Activated naive CD8-positive, alpha-beta T cell treated with anti-CD3 and anti-CD28 coated beads, Interleukin-2, amount 50 U/mL, for 16 hours (primary cell): ENCODE measurements at regions not wholly inside any gene's neighbourhood (a gene's known extent, or its start where the extent isn't known, plus 50 kb on each side); places are given as distances from the start of the nearest gene placed in this dataset.

Experiments
- DNase-seq: peaks from one replicate; pipeline ENCODE4 v3.0.0-alpha.2; 2020; ENCODE audit warnings: low read depth, low spot score

GRCh38 chr12:4026020-4026358 is 152.8 kb upstream of the PARP11 start:
- no peak for DNase-seq

DNA sequence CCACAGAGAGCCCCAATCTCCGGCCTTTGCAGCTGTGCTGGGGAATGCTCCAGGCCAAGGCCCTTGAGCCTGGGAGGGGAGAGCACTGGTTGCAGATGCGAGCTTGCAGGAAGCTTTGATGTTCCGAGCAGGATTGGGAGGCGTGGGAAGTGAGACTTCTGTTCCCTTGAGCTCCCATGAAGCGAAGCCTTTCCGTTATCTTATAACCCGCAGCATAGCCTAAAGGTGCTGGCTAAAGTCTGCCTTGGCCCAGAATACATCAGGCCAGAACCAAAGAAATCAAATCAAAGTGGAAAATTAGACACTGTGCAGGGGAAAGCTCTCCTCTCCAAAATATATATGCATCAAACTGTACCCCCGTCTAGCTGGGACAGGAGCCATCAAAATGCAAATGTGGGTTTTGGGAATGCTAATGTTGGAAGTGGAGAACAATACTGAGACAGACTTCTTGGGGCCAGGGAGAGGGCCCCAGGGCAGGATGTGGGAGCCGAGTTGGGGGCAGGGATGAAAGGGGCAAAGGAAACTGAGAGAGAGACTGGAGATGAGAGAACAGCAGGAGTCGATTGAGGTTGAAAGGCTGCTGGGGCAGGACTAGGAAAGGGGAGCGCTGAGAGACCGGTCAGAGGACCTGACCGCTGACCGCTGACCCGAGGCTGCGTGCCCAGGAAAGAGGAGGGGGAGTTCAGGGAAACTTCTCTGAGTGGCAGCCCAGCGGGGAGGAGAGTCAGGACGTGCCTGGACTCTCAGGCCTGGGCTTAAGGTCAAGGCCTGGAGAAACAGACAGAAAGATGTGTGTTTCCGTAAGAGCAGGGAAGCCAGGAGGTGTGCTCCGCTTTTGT is 152.2 kb upstream of the PARP11 start:
- no peak for DNase-seq

DNA sequence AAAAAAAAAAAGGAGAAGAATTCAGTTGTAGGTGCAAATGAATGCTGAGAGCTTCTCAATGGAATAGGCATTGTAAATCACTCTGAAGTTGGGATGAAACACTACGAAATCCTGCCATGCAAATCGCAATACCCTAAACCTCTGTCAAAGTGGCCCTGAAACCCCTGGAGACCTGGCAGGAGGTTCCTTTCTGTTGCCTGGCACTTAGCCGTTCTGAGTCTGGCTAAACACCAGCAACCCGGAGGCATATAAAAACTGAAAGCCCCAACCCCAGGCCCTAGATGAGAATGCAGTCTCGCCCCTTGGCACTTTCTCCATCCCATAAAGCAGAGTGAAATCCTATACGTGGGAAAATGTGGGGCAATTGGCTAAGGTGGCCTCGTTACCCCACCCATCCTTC is 151.5 kb upstream of the PARP11 start:
- DNase-seq = no peak

- DNase-seq = no peak
Observed at GRCh38 chr12:4015225-4016091, 142.3 kb upstream of the PARP11 start.

DNA sequence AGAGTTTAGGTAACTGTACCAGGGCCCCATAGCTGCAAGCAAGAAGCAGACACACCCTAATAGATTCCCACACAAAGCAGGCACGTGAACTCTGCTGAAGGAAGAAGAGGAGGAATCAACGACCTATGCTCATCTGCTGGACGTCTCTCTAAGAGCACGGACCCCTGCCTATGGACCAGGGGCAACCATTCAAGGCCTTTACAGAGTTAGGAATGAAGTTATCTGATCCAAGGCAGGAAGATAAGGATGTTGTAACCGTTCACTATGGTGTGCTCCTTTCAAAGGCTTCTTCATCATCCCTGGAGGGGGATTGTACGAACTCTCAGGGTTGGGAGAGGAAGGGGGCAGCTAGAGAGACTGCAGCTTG is 141.6 kb upstream of the PARP11 start:
- DNase-seq = no peak

DNA sequence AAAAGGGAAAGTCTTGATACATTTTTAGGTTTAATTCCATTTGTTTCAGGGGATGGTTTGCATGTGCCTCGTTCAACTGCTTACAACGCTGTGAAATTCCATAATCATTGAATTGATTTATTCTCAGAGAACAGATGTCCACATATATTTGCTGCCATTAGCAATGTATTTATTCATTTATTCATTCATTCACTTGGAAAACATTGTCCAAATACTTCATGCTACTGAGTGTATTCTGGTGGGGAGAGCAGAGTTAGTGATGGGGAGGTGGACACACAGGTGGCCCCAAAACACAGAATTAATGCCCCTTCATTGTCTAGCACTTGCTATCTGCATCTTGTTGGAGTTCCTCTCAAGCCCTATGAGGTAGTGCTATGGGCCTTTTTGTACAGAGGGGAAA is 141.2 kb upstream of the PARP11 start:
- no peak for DNase-seq

GRCh38 chr12:4012977-4013968 is 140.1 kb upstream of the PARP11 start:
- no peak for DNase-seq

- no peak for DNase-seq
Observed at GRCh38 chr12:4012073-4012472, 138.9 kb upstream of the PARP11 start.

DNA sequence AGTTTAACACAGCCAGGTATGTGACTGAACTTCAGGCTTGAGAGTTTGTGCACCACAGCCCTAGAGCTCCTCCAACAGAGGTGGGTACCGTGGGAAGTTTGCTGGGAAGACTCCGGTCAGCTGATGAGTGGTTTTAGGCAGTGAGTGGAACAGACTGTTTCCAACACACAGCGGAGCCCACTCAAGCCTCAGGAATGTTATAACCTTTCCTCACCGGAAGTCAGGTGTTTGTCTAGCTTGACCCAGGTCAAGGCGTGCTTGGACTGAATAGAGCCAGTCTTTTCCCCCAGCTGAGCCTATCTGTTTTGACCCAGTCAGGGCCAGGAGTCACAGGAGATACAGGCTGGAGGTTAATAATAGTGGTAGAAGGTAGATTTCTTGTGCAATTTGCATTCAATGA is 138.4 kb upstream of the PARP11 start:
- DNase-seq = no peak

- DNase-seq = no peak
Observed at GRCh38 chr12:4009979-4010704, 136.9 kb upstream of the PARP11 start.

GRCh38 chr12:4006743-4007142 is 133.5 kb upstream of the PARP11 start:
- no peak for DNase-seq

DNA sequence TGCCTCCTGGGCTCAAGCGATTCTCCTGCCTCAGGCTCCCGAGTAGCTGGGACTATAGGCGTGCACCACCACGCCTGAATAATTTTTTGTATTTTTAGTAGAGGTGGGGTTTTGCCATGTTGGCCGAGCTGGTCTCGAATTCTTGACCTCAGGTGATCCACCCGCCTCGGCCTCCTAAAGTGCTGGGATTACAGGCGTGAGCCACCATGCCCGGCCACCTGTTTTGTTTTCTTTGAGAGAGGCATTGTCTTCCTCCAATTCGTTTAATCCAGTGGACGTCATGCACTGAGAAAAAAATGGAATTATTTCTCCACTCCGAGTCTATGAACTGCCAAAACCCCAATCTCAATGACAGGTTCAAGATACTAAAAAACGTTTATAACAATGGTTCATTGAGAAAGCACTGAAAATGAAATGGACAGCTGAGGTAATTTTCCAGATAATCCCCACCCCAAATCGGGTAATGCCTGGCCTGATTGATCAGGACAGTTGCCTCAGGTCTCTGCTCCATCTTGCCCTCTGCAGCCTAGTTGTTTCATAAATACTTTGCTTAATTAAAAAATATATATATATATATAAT is 132.7 kb upstream of the PARP11 start:
- no peak for DNase-seq

- DNase-seq = no peak
Observed at GRCh38 chr12:4003576-4003975, 130.4 kb upstream of the PARP11 start.

DNA sequence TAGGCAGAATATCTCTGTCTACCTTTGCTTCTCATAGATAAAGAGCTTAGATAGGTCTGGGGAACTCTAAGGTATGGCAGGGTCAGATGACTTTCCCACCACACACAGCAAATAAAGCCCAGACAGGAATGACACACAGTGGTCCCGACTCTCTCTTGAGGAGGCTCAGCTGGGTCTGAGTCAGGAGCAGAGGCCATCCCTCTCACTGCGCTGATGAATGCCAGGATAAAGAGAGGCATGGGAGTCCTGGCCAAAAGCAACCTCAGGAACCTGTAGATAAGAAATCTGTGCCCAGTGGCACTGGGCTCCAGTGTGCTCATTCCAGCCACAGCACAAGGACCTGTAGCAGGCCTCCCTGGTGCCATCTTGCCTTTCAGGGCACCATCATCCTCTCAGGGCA is 129.4 kb upstream of the PARP11 start:
- no peak for DNase-seq

DNA sequence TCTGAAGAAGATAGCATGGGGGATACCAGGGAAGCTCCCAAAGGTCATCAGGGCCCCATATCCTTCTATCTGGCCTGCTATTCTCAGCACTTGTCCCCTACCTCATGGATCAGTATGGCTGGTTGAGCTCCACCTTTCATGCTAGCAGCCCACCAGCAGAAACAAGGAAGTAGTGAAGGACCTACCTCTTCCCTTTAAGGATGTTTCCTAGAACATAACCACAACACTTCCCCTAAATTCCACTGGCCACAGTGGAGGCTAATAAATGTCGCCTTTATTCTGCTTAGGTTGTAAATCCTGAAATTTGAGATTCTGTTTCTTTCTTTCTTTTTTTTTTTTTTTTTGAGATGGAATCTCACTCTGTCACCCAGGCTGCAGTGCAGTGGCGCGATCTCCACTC is 128.6 kb upstream of the PARP11 start:
- no peak for DNase-seq

GRCh38 chr12:4001031-4001430 is 127.8 kb upstream of the PARP11 start:
- DNase-seq = no peak

DNA sequence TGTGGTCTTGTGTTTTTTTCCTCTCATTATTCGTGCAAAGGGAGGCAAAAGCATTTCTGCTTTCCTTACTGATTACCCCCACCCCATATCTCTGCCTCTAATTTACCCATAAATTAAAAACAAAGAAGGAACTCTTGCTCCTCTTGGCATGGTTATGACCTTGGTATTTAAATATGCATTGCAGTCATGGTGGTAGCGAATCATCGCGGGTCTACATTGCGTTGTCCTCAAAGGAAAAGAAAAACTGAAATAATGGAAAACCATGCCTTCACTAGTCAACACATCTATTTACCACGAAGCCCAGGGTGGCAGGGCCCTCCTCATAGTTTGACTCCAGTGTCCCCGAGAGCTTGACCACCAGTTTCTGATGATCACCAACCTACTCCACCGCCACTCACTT is 126.7 kb upstream of the PARP11 start:
- no peak for DNase-seq

DNA sequence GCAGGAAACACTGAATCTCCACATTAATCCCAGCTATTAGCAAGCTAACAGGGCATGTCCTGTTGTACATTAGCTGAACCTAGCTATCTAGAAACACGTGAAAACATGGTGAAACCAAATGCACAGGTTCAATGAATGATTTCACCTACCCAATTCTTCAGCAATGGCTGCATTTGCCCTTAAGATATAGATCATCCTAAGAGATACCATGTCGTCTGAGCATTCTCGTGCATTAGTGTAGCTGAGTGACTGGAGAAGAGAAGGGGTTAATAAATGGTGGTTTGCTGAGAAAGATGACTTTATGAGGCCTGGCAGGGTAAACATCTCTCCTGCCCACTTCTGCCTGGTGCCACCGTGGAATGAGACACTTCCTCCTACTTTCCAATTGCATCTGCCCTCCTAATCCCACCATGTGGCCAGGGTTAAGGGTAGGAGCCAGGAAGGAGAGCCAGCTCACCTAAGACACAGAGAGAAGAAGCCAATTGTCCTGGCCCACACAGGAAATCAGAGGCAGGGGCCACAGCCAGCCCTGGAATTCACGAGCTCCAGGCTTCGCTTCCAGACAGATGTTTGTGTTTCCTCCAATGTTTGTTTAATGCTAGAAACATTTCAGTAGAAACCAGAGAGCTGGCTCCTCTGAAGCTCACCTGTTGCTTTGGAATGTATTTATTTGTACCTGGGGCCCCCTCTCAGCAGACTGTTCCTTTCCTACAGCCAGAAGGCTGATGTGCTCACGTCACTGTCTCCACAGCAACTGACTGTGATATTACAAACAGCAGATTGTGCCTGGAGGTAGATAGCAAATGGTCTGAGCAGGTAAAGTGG is 126.0 kb upstream of the PARP11 start:
- no peak for DNase-seq

DNA sequence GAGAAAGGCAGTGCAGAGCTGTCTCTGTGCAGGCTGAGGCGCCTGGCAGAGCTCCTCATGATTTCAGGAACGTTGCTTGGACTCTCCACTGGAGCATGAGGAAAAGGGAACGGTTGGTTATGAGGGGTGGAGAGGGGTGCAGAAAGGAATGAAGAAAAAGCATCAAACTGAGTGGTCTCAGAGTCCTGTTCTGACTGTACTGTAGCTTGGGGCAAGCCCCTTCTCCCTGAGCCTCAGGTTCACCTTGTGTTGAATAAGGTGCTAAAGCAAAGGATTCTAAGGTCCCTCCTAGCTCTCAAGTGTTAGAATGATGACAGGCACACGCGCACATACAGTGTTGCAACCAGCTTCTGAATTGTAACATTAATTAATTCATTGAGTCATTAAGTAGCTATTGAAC is 125.2 kb upstream of the PARP11 start:
- DNase-seq = no peak

DNA sequence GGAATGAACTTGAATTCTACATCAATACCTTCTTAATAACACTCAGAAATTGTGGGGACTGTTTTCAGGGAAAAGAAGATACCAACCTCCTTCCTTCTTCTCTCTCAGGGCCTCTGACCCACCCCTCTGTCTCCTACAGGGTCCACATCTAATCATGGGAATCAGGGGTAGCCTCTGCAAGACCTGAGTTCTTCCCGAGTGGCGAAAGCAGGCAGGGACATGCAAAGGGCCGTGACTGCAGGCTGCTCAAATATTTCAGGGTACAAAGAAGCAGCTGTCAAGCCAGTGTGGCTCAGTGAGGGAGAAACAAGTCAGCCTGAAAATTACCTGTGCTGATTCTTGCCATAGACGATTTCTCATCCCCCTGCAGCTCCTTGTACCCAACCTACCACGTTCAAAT is 123.1 kb upstream of the PARP11 start:
- no peak for DNase-seq
